MM.1S (cell line): ENCODE measurements at regions not wholly inside any gene's neighbourhood (a gene's known extent, or its start where the extent isn't known, plus 50 kb on each side); places are given as distances from the start of the nearest gene placed in this dataset.

Source experiments
- EZH2phosphoT487 ChIP-seq: fragments of 300-600 bp; sonication (generic); IDR thresholded peaks from 2 replicates; pipeline ENCODE4 v1.6.1; 2018; ENCODE audit warnings: antibody characterized with exemption, low read length
- TF ChIP-seq, protein P1 (sequence below): fragments of 300-600 bp; sonication (generic); IDR thresholded peaks from 2 replicates; pipeline ENCODE4 v1.5.1; 2016; ENCODE audit warnings: antibody characterized with exemption, low read length, mixed read lengths

DNA sequence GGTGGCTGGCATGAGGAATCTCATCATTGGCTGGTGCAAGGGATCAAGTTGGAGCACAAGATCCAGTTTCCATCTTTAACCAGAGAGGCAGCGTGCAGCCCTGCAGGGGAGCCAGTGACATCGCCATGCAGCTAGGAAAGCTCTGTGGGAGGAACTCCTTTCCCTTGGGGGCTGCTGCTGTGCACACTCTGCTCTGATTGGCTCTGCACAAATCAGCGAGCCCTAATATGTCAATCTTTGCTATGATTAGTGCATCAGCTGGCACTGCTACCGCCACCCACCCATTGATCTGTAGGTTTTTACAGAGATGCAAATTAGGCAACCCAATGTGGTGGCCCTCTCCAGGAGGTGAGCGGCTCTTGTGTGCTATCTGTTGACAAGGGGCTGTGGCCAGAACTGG is 262.6 kb downstream of the PCNX1 start:
- TF ChIP-seq, protein P1, sequence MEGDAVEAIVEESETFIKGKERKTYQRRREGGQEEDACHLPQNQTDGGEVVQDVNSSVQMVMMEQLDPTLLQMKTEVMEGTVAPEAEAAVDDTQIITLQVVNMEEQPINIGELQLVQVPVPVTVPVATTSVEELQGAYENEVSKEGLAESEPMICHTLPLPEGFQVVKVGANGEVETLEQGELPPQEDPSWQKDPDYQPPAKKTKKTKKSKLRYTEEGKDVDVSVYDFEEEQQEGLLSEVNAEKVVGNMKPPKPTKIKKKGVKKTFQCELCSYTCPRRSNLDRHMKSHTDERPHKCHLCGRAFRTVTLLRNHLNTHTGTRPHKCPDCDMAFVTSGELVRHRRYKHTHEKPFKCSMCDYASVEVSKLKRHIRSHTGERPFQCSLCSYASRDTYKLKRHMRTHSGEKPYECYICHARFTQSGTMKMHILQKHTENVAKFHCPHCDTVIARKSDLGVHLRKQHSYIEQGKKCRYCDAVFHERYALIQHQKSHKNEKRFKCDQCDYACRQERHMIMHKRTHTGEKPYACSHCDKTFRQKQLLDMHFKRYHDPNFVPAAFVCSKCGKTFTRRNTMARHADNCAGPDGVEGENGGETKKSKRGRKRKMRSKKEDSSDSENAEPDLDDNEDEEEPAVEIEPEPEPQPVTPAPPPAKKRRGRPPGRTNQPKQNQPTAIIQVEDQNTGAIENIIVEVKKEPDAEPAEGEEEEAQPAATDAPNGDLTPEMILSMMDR: no peak
- TF ChIP-seq EZH2phosphoT487: no peak
